NCI-H82 treated with DMSO at 0.1 percent for 48 hours (cell line): ENCODE measurements at regions not wholly inside any gene's neighbourhood (a gene's known extent, or its start where the extent isn't known, plus 50 kb on each side); places are given as distances from the start of the nearest gene placed in this dataset.
"Not testable (repeated sequence)": the region's sequence is repeated elsewhere in the genome, so short reads cannot be mapped to it uniquely, and the experiment has no call there.

Source experiments
- DNase-seq: peaks from one replicate; lab custom pipeline; 2025; ENCODE audit not compliant: unreplicated experiment; lab: John Stamatoyannopoulos, UW

- DNase-seq = no peak
These were observed 1709.6 kb upstream of the WWC1 start for GRCh38 chr5:166581826-166582225.

- DNase-seq = no peak
These were observed 1709.0 kb upstream of the WWC1 start for GRCh38 chr5:166582416-166582815.

DNA sequence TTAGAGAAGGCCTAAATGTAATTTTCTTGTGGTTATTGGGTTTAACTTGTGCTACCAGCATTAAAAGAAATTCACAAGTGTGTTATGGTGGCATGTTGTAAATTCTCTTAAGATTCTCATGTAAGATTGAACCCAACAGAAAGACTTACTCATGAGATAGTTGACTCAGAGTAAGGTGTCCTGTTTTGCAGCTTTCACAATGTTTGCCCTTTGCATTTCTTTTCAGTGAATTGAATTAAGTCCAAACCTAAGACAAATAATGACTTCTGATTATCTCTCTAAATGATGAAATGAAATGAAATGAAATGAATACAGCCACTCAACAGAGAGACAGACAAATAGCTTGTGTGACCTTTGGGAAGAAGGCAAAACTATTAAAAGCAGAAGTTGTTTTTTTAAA lies 1696.9 kb upstream of the WWC1 start:
- DNase-seq = no peak

DNA sequence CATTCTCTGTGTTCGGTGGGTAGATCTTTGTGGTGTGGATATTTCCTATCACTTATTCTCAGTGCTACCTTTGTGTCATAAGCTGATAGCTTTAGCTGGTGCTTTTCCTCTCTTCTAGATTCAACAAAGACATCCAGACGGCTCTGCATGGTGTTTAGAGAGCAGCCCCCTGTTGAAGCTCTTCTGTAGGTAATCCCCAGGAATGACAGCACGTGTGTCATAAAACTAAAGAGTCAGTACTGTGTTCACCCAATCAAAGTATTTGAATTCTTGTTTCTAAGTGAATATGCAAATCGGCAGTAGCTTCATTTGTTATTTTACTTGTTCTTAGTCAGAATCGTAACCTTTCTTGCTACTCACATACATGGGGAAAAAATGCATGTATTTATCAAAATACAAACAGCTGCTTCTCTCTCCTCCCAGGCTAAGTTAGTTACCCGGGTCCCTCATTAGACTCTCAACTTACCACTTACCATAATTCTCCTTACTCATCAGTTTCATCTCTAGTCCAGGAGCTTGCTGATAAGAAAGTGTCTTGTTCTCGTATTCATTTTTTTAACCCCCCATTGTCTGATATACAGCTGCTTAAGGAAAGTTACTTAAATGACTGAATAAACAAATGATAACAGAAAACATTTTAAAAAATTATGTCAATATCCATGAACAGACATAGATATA lies 1696.0 kb upstream of the WWC1 start:
- DNase-seq = peak; percentile 2

DNA sequence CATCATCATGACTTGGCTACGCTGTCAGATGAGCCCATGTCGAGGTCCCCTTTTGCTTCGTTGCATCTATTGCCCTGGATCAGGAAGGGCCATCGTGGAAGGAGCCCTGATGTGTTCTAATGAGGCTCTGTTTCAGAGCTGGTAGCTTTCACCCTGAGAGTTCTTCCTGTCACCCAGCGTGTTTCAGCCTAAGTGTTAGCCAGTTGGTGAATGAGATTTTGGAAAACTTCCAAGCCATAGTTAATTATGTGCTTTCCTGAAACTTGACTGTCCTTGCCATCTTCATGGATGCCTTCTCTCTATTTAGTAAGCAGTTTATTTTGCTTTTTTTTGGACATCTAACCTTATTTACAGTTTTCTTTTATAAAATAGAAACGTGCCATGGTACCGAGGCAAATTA lies 1695.4 kb upstream of the WWC1 start:
- DNase-seq = peak; percentile 3

- DNase-seq = no peak
These were observed 1689.2 kb upstream of the WWC1 start for GRCh38 chr5:166602271-166602670.

GRCh38 chr5:166617507-166617906 lies 1673.9 kb upstream of the WWC1 start:
- no peak for DNase-seq

DNA sequence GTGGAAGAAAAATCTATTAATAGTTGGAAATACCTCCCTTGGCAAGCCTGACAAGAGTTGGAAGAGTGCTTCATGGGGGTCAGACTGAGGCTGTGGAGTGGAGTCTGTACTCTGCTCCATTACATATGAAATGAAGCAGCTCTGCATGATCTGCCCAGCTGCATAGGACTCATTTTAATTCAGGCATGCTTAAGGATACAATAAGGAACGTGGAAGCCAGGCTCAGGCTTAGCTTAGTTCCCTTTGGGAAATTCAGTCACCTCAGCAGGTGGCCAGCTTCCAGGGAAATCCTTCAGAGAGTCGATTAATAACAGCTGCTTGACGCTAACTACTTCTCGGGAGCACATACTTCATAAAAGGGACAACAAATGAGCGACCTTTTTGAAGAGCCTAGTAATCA lies 1672.9 kb upstream of the WWC1 start:
- DNase-seq = peak; percentile 27

DNA sequence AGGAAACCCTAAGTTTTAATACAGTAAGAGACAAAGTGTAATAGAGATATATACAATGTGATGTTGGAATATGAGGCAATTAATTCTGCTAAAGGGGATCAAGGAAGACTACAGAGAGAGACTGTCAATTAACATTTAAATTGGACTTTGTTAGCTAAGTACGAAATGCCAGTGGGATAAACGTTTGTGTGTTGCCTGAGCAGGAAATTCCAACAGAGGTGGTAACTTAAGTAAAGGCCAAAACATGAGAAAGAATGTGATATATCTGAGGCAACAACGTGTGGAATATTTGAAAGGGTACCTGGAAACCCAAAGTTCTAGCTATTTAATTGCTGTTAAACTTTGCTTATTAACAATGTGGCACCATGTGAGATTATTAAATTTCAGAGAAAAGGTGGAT lies 1666.9 kb upstream of the WWC1 start:
- DNase-seq = no peak

GRCh38 chr5:166625210-166625865 lies 1666.1 kb upstream of the WWC1 start:
- DNase-seq = no peak

DNA sequence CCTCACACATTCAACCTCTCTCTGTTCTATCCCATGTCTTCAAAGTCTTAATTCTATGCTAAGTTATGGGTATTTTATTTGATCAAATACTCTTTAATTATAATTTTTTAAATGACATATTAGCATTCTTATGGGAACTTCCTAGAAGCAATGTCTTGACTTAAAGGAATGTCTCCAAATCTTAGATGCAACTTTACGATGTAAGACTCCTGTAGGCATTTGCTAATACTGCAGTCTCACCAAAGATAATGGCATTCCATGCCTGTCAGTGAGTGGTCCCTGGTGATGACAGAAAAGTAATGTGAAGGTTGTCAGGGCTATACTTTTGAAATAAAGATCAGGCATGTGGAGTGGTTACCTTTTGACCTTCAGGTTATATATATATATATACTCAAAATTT lies 1654.2 kb upstream of the WWC1 start:
- DNase-seq = no peak

DNA sequence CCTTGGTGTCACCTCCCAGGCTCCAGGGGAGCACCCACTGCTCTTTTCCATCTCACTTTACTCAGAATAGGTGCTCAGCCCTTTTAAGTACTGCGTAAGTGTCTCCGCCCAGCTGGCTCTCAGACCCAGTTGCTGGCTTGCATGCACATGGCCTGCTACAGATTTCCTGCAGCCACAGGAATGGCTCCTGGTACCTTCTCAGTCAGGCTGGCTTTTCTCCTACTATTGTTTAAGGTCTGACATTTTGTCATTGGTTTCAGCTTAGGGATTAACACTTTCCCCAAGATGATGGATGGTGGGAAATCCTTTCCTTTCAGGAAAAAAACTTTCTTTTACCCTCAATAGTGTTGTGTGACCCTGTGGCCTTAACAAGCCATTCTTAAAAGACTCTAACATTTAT lies 1652.3 kb upstream of the WWC1 start:
- no peak for DNase-seq

DNA sequence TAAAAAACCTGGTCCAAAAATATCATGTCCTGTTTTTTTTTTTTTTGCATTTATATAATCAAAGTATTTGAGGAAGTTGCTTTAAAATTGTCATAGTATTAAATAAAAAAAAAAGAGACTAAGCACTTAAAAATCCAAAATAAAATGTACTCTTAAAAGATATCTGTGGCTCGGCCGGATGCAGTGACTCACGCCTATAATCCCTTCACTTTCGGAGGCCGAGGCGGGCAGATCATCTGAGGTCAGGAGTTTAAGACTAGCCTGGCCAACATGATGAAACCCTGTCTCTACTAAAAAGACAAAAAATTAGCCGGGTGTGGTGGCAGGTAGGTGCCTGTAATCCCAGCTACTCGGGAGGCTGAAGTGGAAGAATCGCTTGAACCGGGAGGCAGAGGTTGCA lies 1651.3 kb upstream of the WWC1 start:
- DNase-seq = not testable (repeated sequence)

DNA sequence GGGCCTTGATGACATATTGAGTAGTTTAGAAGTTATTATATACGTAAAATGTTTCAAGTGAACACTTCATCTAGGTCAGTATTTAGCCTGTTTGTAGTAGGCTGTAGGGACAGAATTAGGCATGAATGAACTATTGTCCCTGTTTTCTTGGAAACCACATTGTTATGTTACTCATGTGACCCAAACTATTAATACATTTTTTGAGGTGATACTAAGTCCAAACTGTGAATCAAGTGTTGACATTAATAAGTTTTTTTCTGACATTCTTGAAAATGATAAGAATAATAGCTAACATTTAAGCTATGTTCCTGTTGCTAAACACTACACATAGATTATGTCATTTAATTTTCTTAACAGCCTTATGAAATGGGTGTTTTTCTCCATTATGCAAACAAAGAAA lies 1642.7 kb upstream of the WWC1 start:
- no peak for DNase-seq

DNA sequence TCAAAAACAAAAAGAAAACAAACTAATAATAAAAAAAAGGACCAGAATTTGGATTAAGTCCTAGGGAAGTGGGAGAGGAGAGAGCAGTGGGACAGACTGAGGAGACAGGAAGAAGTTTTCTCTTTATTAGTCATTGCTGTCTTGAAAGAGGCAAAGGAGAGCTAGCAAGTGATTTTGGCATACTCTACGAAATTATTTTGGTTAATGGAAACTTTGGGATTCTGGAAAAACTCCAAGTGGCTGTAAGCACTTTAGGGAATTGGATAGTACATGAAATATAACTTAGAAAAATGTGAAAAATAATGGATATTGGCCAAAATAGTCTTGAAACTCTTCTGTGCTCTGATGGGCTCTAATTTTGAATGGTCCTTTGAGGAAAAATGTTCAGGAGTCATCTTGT lies 1641.8 kb upstream of the WWC1 start:
- DNase-seq = no peak

DNA sequence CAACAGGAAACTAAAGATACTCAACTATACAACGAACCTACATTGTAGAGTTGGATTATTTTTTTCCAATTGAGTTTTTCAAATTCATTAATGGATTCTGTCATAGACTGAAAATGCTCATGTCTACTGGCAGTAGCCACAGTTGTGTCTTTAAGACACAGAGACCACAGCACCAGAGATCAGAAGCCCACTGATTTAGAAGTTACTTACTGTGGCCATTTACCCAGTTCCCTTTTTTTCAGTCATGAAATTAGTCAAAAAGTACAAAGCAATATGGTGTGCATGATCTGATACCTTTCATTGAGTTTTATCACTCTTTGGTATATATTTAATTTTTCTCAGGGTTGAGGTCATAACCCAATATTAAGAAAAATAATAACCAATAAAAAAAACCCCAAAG lies 1640.2 kb upstream of the WWC1 start:
- no peak for DNase-seq

DNA sequence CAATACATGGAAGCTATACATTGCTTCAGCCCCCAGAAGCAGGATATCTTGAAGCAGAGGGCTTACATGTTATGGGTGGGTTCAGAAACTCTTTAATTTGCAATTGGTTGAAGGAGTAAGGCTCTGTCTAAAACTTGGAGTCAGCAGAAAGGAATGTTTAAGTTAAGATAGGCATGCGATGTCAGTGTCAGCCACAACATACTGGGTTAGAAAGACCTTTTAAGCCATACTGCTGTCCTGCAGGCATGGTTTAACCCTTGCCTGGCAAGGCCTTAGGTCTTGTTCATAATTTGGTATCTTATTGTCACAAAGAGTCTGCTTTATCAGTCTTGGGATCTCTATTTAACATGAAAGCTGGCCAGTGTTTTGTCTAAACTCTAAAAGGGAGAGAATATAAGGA lies 1619.6 kb upstream of the WWC1 start:
- DNase-seq = no peak

- DNase-seq = no peak
These were observed 1619.0 kb upstream of the WWC1 start for GRCh38 chr5:166672431-166672830.

DNA sequence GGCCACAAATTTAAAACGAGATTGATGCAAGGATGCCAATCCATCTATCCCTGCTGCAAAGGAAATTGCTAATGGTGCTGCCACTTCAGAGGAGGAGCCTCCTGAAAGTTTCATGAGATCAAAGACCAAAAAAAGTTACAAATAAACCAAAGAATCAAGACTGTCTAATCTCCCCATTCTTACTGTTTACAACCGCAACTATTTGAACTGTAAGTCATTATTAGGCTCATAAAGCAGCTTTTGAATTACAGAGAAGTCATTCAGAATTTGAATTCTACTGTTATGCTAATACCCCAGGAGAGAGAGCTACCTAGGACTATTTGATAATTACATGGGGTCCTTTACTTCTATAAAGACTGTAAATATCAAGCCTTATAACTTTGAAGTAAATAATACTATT lies 1613.6 kb upstream of the WWC1 start:
- no peak for DNase-seq

GRCh38 chr5:166679331-166679730 lies 1612.1 kb upstream of the WWC1 start:
- DNase-seq = no peak

GRCh38 chr5:166695326-166695725 lies 1596.1 kb upstream of the WWC1 start:
- DNase-seq = no peak

DNA sequence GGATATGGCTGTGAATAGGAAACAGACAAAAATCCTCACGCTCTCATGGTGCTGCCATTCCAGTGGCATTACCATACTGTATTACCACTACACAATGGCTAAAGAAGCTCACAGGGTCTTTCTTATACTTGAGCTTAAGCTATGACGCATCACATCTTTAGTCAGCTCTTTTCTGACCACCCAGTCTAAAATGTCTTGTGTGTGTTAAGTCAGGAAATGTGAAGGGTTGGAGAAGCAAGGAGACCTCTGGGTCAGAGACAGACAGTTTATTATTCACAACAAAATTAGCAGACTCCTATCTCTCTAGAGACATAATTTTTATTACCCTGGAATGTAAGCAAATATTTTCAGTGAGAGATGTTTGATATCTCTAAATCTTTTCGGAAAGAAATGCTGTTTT lies 1583.2 kb upstream of the WWC1 start:
- no peak for DNase-seq

GRCh38 chr5:166709691-166710090 lies 1581.8 kb upstream of the WWC1 start:
- no peak for DNase-seq
